A549 (cell line): ENCODE measurements at regions not wholly inside any gene's neighbourhood (a gene's known extent, or its start where the extent isn't known, plus 50 kb on each side); places are given as distances from the start of the nearest gene placed in this dataset.

ENCODE experiments used
- CEBPB ChIP-seq, 2 experiments: fragments of >200 bp in 1 of 2; sonication (Bioruptor Twin) in 1 of 2; formaldehyde crosslinking in 1 of 2; IDR thresholded peaks; 2 replicates each; pipeline ENCODE4 v1.6.1; 2012 to 2016
- EHMT2 ChIP-seq: fragments of 200-600 bp; sonication (generic); IDR thresholded peaks from 2 replicates; pipeline ENCODE4 v1.6.1; 2016; ENCODE audit warnings: antibody characterized with exemption, low read depth, mild to moderate bottlenecking, moderate library complexity

DNA sequence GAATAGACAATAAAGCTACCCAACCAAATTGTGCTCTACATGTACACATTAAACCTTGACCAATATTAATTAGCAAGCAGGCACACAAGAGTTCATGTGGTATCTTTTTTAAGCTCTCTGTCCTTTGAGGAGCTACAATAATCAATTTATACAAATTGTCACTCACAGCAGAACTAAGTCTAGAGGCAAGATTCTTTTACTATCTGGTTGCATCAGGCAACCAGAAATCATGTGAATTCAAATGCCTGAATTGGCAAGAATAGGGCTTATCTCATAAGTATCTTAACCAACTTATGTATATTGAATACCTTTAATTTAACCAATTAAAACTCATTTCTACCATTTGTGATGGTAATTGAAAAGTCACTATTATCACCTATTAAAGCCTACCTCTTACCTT, 145.5 kb upstream of the HAPLN1 start:
- TF ChIP-seq CEBPB (IDR thresholded peaks at IDR 0.05) (no peak), EHMT2 (no peak)
